DND-41 (cell line): ENCODE measurements at regions not wholly inside any gene's neighbourhood (a gene's known extent, or its start where the extent isn't known, plus 50 kb on each side); places are given as distances from the start of the nearest gene placed in this dataset.

Source experiments
- ATAC-seq: fragments of 200-7000 bp; cut with Tn5 transposase; 3 replicates; pipeline ENCODE4 v1.9.1; 2021; ENCODE audit warnings: low read depth; ENCODE audit not compliant: insufficient read depth
- DNase-seq: peaks from one replicate; pipeline ENCODE4 v3.0.0-alpha.2; 2020
- H2AFZ ChIP-seq: 2 replicates; pipeline ENCODE4 v1.6.0; 2012; ENCODE audit warnings: low read depth, low read length
- H3K27ac ChIP-seq: 2 replicates; pipeline ENCODE4 v1.5.1; 2012; ENCODE audit warnings: low read length, inconsistent platforms
- H3K27me3 ChIP-seq: fragments of 200-600 bp; sonication (generic); 2 replicates; pipeline ENCODE4 v1.6.0; 2012; ENCODE audit warnings: low read length, mild to moderate bottlenecking, inconsistent platforms; ENCODE audit not compliant: insufficient read depth, poor library complexity
- H3K36me3 ChIP-seq: 2 replicates; pipeline ENCODE4 v1.5.1; 2012; ENCODE audit warnings: low read length, inconsistent platforms; ENCODE audit not compliant: insufficient read depth
- H3K4me1 ChIP-seq: 2 replicates; pipeline ENCODE4 v1.5.1; 2012; ENCODE audit warnings: mild to moderate bottlenecking, low read length; ENCODE audit not compliant: insufficient read depth
- H3K4me2 ChIP-seq: 2 replicates; pipeline ENCODE4 v1.6.0; 2012; ENCODE audit warnings: mild to moderate bottlenecking, moderate library complexity, low read length, inconsistent platforms; ENCODE audit not compliant: insufficient read depth
- H3K4me3 ChIP-seq, 2 experiments: fragments of 200-600 bp in 1 of 2; shearing (Covaris generic) in 1 of 2; 2 replicates each; pipeline ENCODE4 v1.5.1; 2012 to 2016; ENCODE audit warnings: inconsistent platforms in 2 of 2, low read length in 2 of 2, mild to moderate bottlenecking in 2 of 2, low read depth in 1 of 2, moderate library complexity in 1 of 2
- H3K79me2 ChIP-seq: 2 replicates; pipeline ENCODE4 v1.6.0; 2012; ENCODE audit warnings: low read length, inconsistent platforms; ENCODE audit not compliant: insufficient read depth
- H3K9ac ChIP-seq: 2 replicates; pipeline ENCODE4 v1.6.0; 2012; ENCODE audit warnings: low read depth, mild to moderate bottlenecking, inconsistent platforms, low read length, moderate library complexity
- H3K9me3 ChIP-seq: 2 replicates; pipeline ENCODE4 v1.5.1; 2012; ENCODE audit warnings: low read length, moderate library complexity, mild to moderate bottlenecking, inconsistent platforms; ENCODE audit not compliant: insufficient read depth, severe bottlenecking
- H4K20me1 ChIP-seq: 2 replicates; pipeline ENCODE4 v1.6.0; 2012; ENCODE audit warnings: low read length; ENCODE audit not compliant: insufficient read depth
- CTCF ChIP-seq: IDR thresholded peaks from 2 replicates; pipeline ENCODE4 v1.5.1; 2012; ENCODE audit warnings: borderline replicate concordance, low read length, moderate library complexity, mild to moderate bottlenecking; ENCODE audit not compliant: poor library complexity, severe bottlenecking; ENCODE audit errors: extremely low read depth
- EZH2 ChIP-seq: IDR thresholded peaks from 3 replicates; pipeline ENCODE4 v1.6.1; 2012; ENCODE audit warnings: borderline replicate concordance, low read depth, mild to moderate bottlenecking, moderate library complexity, low read length, inconsistent platforms; ENCODE audit not compliant: severe bottlenecking

- Histone ChIP-seq H4K20me1 (no peaks in the 10 kb centered on the region), H3K9ac (no peak overlapping the region), H3K9me3 (no peaks in the 10 kb centered on the region), H3K4me1 (peaks cover 9% of the 10 kb centered on the region), H3K36me3 (no peaks in the 10 kb centered on the region), H3K79me2 (no peaks in the 10 kb centered on the region), H3K27me3 (no peaks in the 10 kb centered on the region), H3K4me3 (no peak overlapping the region), H3K4me2 (no peak overlapping the region), H2AFZ (0 out of 2 replicates have a peak overlapping the region, but pooled peaks have one; percentile 21), H3K27ac (no peak overlapping the region)
- DNase-seq, result no peak
- no peak for TF ChIP-seq EZH2
- no peak for TF ChIP-seq CTCF
- ATAC-seq, result no peak
Measured at GRCh38 chr6:134503585-134504281, 185.8 kb upstream of the SGK1 start.

GRCh38 chr6:134502614-134503549 lies 185.0 kb upstream of the SGK1 start:
- no peaks in the 10 kb centered on the region for H3K9me3 ChIP-seq
- TF ChIP-seq EZH2, result no peak
- no peak for TF ChIP-seq CTCF
- no peaks in the 10 kb centered on the region for H3K27me3 ChIP-seq
- H3K9ac ChIP-seq, result no peak overlapping the region
- peak overlapping the region; percentile 66 for H2AFZ ChIP-seq
- H3K27ac ChIP-seq, result peak overlapping the region; percentile 51
- H3K36me3 ChIP-seq, result no peaks in the 10 kb centered on the region
- peaks cover 9% of the 10 kb centered on the region for H3K4me1 ChIP-seq
- H3K4me2 ChIP-seq, result no peak overlapping the region
- H4K20me1 ChIP-seq, result no peaks in the 10 kb centered on the region
- ATAC-seq, result no peak
- H3K79me2 ChIP-seq, result no peaks in the 10 kb centered on the region
- no peak overlapping the region for H3K4me3 ChIP-seq
- DNase-seq, result no peak

GRCh38 chr6:134495890-134496248 lies 178.0 kb upstream of the SGK1 start:
- no peaks in the 10 kb centered on the region for H4K20me1 ChIP-seq
- no peak overlapping the region for H3K27ac ChIP-seq
- H3K9ac ChIP-seq, result no peak overlapping the region
- DNase-seq (no peak), ATAC-seq (no peak)
- no peaks in the 10 kb centered on the region for H3K27me3 ChIP-seq
- no peaks in the 10 kb centered on the region for H3K9me3 ChIP-seq
- no peak overlapping the region for H3K4me2 ChIP-seq
- H3K79me2 ChIP-seq, result no peaks in the 10 kb centered on the region
- TF ChIP-seq EZH2 (no peak), CTCF (no peak)
- no peak overlapping the region for H3K4me3 ChIP-seq
- no peaks in the 10 kb centered on the region for H3K36me3 ChIP-seq
- H2AFZ ChIP-seq, result no peak overlapping the region
- H3K4me1 ChIP-seq, result no peaks in the 10 kb centered on the region
